Stimulated activated CD4-positive, alpha-beta T cell treated with anti-CD3 and anti-CD28 coated beads, TNF-alpha, amount 100 ng/mL, for 4 hours (primary cell): ENCODE measurements at regions not wholly inside any gene's neighbourhood (a gene's known extent, or its start where the extent isn't known, plus 50 kb on each side); places are given as distances from the start of the nearest gene placed in this dataset.

Source experiments
- DNase-seq, 3 experiments: peaks; one replicate each; pipeline ENCODE4 v3.0.0-alpha.2; 2020; ENCODE audit warnings: low read depth in 3 of 3

- DNase-seq = no peak
Observed at GRCh38 chr1:25056536-25056935, 126.5 kb upstream of the RUNX3 start.

- DNase-seq = no peak
Observed at GRCh38 chr1:25055961-25056360, 125.9 kb upstream of the RUNX3 start.

- DNase-seq = no peak
Observed at GRCh38 chr1:25055324-25055780, 125.3 kb upstream of the RUNX3 start.

GRCh38 chr1:25054526-25055323, 124.6 kb upstream of the RUNX3 start:
- DNase-seq = no peak

GRCh38 chr1:25053576-25054250, 123.6 kb upstream of the RUNX3 start:
- no peak for DNase-seq

GRCh38 chr1:25051906-25052305, 121.8 kb upstream of the RUNX3 start:
- DNase-seq = no peak

GRCh38 chr1:25051504-25051903, 121.4 kb upstream of the RUNX3 start:
- DNase-seq = no peak

- DNase-seq = no peak
Observed at GRCh38 chr1:25050165-25050564, 120.1 kb upstream of the RUNX3 start.

- DNase-seq = no peak
Observed at GRCh38 chr1:25049190-25049589, 119.1 kb upstream of the RUNX3 start.

GRCh38 chr1:25048728-25049127, 118.7 kb upstream of the RUNX3 start:
- no peak for DNase-seq

GRCh38 chr1:25047506-25048240, 117.6 kb upstream of the RUNX3 start:
- DNase-seq = no peak

GRCh38 chr1:25046194-25046532, 116.1 kb upstream of the RUNX3 start:
- no peak for DNase-seq

GRCh38 chr1:25045480-25046193, 115.6 kb upstream of the RUNX3 start:
- DNase-seq = no peak

- no peak for DNase-seq
Observed at GRCh38 chr1:25043228-25043580, 113.1 kb upstream of the RUNX3 start.

- no peak for DNase-seq
Observed at GRCh38 chr1:25042331-25043227, 112.5 kb upstream of the RUNX3 start.

- no peak for DNase-seq
Observed at GRCh38 chr1:25041916-25042315, 111.8 kb upstream of the RUNX3 start.

- no peak for DNase-seq
Observed at GRCh38 chr1:25040122-25040685, 110.1 kb upstream of the RUNX3 start.

- DNase-seq = no peak
Observed at GRCh38 chr1:25039229-25039628, 109.2 kb upstream of the RUNX3 start.

- DNase-seq = no peak
Observed at GRCh38 chr1:25038699-25039098, 108.6 kb upstream of the RUNX3 start.

- peak in 2 of 3 experiments; percentile 51 to 57 for DNase-seq
Observed at GRCh38 chr1:25037174-25038074, 107.3 kb upstream of the RUNX3 start.
